ENCODE measurements at regions not wholly inside any gene's neighbourhood (a gene's known extent, or its start where the extent isn't known, plus 50 kb on each side); places are given as distances from the start of the nearest gene placed in this dataset.

- Histone ChIP-seq H3K4me3 (ENCODE audit: low read length) (no peak overlapping the region), H3K79me2 (replicated peaks; ENCODE audit: insufficient read depth, low read length) (no peaks in the 10 kb centered on the region), H2AFZ (ENCODE audit: low read depth, low read length) (no peak overlapping the region), H4K20me1 (ENCODE audit: insufficient read depth) (no peaks in the 10 kb centered on the region), H3K27me3 (ENCODE audit: insufficient read depth, low read depth, low read length) (no peaks in the 10 kb centered on the region), H3K36me3 (ENCODE audit: insufficient read depth, low read length) (no peaks in the 10 kb centered on the region), H3K4me2 (ENCODE audit: low read length) (no peak overlapping the region), H3K9ac (ENCODE audit: low read length) (no peak overlapping the region), H3F3A (ENCODE audit: insufficient read depth, low read length, poor library complexity, severe bottlenecking) (no peaks in the 10 kb centered on the region), H3K9me3 (ENCODE audit: low read length) (no peaks in the 10 kb centered on the region), H3K9me2 (ENCODE audit: insufficient read depth, low read length) (no peaks in the 10 kb centered on the region), H3K27ac (ENCODE audit: low read length) (no peak overlapping the region)
- TF ChIP-seq EP300 (conservative IDR thresholded peaks at IDR 0.05; ENCODE audit: poor library complexity, severe bottlenecking) (no peak), TAF1 (IDR thresholded peaks at IDR 0.05; ENCODE audit: low read depth) (no peak), CTCF (IDR thresholded peaks at IDR 0.05; ENCODE audit: poor library complexity, severe bottlenecking) (no peak), MXI1 (conservative IDR thresholded peaks at IDR 0.05; ENCODE audit: poor library complexity, severe bottlenecking) (no peak), POLR2AphosphoS5 (IDR thresholded peaks at IDR 0.05) (no peak), RAD21 (conservative IDR thresholded peaks at IDR 0.05) (no peak), SMC3 (conservative IDR thresholded peaks at IDR 0.05; ENCODE audit: poor library complexity) (no peak), REST (IDR thresholded peaks at IDR 0.05; ENCODE audit: borderline replicate concordance) (no peak), EZH2 (IDR thresholded peaks at IDR 0.05; ENCODE audit: borderline replicate concordance, insufficient read depth, low read length, poor library complexity, severe bottlenecking) (no peak)
Observed at GRCh38 chr5:164472165-164472564, 966.7 kb downstream of the MAT2B start.

GRCh38 chr5:164475339-164475977 is 970.0 kb downstream of the MAT2B start:
- no peaks in the 10 kb centered on the region for H3K9me2 ChIP-seq (ENCODE audit: insufficient read depth, low read length)
- no peaks in the 10 kb centered on the region for H3K9me3 ChIP-seq (ENCODE audit: low read length)
- no peaks in the 10 kb centered on the region for H3K36me3 ChIP-seq (ENCODE audit: insufficient read depth, low read length)
- no peaks in the 10 kb centered on the region for H3K79me2 ChIP-seq (replicated peaks; ENCODE audit: insufficient read depth, low read length)
- no peaks in the 10 kb centered on the region for H3F3A ChIP-seq (ENCODE audit: insufficient read depth, low read length, poor library complexity, severe bottlenecking)
- no peaks in the 10 kb centered on the region for H4K20me1 ChIP-seq (ENCODE audit: insufficient read depth)
- H3K9ac ChIP-seq (ENCODE audit: low read length): no peak overlapping the region
- no peak overlapping the region for H2AFZ ChIP-seq (ENCODE audit: low read depth, low read length)
- H3K27ac ChIP-seq (ENCODE audit: low read length): no peak overlapping the region
- no peak overlapping the region for H3K4me2 ChIP-seq (ENCODE audit: low read length)
- H3K27me3 ChIP-seq (ENCODE audit: insufficient read depth, low read depth, low read length): no peaks in the 10 kb centered on the region
- no peak for TF ChIP-seq EP300 (conservative IDR thresholded peaks at IDR 0.05; ENCODE audit: poor library complexity, severe bottlenecking)
- no peak for TF ChIP-seq TAF1 (IDR thresholded peaks at IDR 0.05; ENCODE audit: low read depth)
- TF ChIP-seq MXI1 (conservative IDR thresholded peaks at IDR 0.05; ENCODE audit: poor library complexity, severe bottlenecking): no peak
- TF ChIP-seq RAD21 (conservative IDR thresholded peaks at IDR 0.05): peak; percentile 96
- TF ChIP-seq SMC3 (conservative IDR thresholded peaks at IDR 0.05; ENCODE audit: poor library complexity): peak; percentile 98
- TF ChIP-seq POLR2AphosphoS5 (IDR thresholded peaks at IDR 0.05): no peak
- TF ChIP-seq REST (IDR thresholded peaks at IDR 0.05; ENCODE audit: borderline replicate concordance): no peak
- TF ChIP-seq CTCF (IDR thresholded peaks at IDR 0.05; ENCODE audit: poor library complexity, severe bottlenecking): peak; percentile 88
- no peak for TF ChIP-seq EZH2 (IDR thresholded peaks at IDR 0.05; ENCODE audit: borderline replicate concordance, insufficient read depth, low read length, poor library complexity, severe bottlenecking)
- no peak overlapping the region for H3K4me3 ChIP-seq (ENCODE audit: low read length)
